ENCODE measurements at regions not wholly inside any gene's neighbourhood (a gene's known extent, or its start where the extent isn't known, plus 50 kb on each side); places are given as distances from the start of the nearest gene placed in this dataset.
"Not testable (repeated sequence)": the region's sequence is repeated elsewhere in the genome, so short reads cannot be mapped to it uniquely, and the experiment has no call there.

DNA sequence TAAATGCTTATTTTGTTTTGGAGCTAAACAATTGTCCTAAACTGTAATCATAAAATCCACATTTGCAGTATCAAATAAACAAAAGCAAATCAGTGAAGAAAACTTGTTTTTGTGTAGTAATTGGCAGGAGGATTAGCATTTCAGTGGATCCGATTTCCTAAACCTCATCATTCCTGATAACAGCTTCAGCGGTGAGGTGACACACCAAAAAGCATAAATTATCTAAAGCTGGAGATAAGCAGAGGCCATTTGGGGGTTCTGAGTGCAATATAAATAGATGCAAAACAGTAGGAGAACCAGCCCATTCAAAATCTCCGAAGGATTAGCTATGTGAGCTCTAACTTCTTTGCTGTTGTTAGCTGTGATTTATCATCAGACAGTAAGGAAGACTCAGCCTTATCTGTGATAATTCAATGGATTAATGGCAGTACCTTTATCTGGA lies 235.8 kb downstream of the EPHA7 start:
- no peak for DNase-seq (ENCODE audit: low read depth)

DNA sequence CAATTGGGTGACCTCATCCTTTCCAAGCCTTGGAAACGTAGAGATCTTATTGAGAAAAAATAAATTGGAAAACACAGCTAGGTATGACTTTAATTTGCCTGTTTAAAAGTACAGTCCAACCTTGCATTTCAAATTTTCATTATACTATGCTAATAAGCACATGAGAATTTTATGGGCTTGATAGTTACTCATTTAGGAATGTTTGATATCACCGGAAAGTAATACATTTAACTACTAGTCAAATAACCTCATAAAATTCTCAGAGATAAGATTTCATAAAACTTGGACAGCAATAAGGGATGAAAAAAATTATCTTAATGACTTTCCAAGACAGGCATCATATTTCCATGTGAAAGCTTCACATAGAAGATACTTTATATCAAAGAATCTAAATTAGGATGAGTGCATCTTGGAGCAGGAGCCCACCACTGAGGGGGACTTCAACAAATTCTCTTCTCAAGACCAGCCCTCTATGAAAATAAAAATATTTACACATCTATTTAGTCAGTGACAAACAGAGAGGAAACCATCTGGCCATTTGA lies 236.3 kb downstream of the EPHA7 start:
- no peak for DNase-seq (ENCODE audit: low read depth)

DNA sequence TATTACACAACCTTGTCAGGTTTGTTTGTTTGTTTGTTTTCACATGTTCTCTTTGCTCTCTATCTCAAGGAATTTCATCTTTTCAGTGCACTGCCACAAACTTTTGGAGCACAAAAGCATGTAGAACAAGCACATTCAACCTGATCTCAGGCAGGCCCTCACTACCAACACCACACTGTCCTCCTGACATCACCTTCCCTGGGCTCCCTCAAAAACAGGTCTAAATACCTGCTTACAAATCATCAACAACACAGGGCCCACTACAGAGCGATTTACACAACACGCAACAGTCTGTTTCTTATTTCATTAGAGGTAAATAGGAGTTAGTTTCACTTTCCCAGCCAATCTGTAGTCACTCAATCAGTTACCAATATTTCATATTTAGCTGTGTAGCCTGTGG lies 241.4 kb downstream of the EPHA7 start:
- peak; percentile 11 for DNase-seq (ENCODE audit: low read depth)

DNA sequence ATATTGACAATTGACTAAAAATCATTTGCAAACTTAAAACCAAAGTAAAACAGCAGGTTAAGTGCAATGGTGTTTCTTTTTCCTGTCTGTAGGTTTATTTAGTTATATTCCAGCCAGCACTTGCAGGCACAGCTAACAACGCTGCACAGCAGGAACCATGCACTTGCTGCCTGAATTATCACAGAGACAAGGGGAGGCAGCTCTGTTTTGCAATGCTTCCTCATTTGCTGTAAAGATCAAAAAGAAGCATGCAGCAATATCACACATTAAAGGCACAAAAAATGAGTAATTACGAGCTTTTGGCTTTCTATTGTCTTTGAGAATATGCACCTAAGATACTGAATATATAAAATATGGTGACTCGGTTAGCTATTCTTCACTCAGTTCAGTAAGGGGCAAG lies 241.9 kb downstream of the EPHA7 start:
- no peak for DNase-seq (ENCODE audit: low read depth)

DNA sequence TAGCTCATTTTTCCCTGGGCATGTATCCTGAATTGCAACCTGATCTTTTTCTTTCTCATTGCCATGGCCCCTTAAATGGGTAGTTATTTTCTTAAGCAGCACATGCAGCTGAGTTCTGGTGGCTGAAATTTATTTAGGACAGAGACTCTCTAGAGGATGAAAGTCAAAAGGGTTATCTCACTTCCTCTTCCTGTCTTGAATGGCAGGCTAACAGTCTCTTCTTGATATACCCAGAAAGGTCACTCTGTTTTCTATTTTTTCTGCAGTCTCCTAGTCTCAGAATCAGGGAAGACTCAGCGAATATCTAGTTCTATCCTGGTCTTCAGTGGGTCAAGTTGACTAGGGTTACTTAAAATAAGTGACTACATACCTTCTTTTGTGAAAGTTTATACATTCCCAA lies 243.3 kb downstream of the EPHA7 start:
- no peak for DNase-seq (ENCODE audit: low read depth)

DNA sequence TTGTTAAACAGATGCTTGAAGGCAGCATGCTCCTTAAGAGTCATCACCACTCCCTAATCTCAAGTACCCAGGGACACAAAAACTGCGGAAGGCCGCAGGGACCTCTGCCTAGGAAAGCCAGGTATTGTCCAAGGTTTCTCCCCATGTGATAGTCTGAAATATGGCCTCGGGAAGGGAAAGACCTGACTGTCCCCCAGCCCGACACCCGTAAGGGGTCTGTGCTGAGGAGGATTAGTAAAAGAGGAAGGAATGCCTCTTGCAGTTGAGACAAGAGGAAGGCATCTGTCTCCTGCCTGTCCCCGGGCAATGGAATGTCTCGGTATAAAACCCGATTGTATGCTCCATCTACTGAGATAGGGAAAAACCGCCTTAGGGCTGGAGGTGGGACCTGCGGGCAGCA lies 245.8 kb downstream of the EPHA7 start:
- DNase-seq (ENCODE audit: low read depth): not testable (repeated sequence)

DNA sequence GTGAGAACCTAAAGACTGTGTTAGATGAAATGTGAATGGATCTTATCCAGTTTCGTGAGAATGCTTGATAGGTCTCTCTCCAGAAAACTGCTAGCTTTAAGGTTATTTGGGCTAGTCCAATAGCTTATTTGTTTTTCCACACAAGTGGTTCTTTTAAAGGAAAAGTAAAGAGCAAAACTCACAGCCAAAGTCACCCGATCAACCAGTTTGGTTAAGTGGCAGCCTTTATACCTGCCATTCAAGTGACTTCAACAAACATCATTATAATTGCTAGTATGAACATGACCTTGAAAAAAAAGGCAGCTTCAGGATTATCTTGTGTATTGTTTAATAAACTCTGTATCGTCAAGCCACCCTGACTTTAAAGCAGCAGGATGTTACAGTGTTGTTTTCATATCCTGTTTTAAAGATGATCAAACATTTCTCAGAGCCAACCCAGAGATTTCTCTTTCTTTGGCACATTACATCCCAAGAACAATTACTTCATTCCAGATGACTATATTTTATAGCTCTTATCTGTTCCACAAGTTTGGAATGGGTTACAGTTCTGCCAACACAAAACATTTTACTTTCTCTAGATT lies 253.4 kb downstream of the EPHA7 start:
- no peak for DNase-seq (ENCODE audit: low read depth)

DNA sequence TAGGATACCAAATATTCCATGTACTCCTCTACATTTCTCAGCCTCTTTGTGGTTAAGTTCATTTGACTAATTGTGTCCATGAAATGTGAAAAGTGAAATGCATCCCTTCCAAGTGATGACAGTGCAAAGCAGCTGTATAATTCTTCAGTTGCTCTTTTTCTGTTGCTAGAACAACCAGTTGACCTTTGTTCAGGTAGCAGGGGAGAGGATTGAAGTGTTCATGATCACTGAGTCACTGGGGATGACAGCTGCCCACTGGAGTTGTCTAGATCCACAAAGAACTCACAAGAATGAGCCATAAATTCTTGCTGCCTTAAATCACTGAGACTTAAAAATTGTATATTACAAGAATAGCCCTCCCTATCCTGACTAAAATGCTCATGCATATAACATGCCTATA lies 254.6 kb downstream of the EPHA7 start:
- DNase-seq (ENCODE audit: low read depth): peak; percentile 52

DNA sequence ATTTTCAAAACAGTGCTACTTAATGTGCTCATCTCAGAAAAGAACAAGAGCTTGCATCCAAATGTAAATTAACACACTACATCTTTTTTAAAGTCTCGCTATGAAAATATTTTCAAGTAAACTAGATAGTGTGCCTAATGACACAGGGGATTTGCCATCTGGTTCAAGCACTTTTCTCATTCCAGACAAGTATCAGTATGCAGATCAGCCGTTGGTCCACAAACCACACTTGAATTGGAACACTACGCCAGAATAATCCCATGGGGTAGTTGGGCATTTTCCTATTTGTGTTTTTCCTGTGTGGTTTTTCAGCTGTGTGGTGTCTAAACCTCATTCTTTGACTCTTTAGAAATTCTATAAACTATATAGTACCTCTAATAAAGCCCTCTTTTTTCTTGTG lies 256.2 kb downstream of the EPHA7 start:
- DNase-seq (ENCODE audit: low read depth): no peak

DNA sequence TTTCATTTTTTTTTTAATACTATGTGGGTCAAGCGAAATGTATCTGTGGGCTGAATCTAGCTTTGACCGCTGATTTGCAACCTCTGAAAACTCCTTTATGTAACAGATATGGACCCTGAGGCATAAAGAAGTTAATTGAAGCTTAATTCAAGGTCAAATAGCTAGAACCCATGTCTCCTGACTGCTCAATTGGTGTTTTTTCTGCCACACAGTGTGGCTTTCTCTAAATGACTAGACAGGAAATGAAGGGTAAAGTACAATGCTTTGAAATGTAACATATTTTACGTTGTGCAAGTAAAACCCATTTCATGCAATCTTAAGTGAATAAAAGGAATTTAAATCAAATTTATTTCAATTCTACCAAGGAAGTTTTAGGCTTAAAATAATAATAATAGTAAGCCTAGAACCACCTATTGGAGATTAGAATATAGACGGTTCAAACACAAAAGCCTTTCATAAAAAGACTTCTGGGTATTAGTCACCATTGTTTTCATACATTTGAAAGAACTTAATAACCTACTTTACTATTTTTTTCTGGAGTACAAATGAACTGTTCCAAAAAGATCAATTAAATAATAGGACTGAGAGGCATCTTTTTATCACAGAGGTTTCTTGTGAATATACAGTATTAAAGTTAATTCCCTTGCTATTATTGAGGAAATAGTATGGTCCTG lies 279.8 kb downstream of the EPHA7 start:
- peak; percentile 4 for DNase-seq (ENCODE audit: low read depth)

DNA sequence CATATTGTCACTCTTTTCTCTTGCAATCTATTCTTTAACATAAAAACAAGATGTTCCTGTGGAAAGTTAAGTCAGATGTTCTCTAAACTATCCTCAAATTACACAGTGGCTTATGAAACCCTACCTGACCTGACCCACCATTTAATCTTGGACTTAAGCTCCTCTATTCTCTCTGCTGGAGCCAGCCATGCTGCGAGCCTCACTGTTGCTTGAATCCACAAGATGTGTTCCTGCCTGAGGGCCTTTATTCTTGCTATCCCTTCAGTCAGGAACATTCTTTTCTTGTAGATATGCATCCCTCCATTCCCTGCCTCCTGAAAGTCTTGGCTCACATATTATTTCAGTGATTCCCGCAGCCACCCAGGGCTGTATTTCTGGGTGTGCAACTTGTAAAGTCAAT lies 283.2 kb downstream of the EPHA7 start:
- DNase-seq (ENCODE audit: low read depth): no peak

DNA sequence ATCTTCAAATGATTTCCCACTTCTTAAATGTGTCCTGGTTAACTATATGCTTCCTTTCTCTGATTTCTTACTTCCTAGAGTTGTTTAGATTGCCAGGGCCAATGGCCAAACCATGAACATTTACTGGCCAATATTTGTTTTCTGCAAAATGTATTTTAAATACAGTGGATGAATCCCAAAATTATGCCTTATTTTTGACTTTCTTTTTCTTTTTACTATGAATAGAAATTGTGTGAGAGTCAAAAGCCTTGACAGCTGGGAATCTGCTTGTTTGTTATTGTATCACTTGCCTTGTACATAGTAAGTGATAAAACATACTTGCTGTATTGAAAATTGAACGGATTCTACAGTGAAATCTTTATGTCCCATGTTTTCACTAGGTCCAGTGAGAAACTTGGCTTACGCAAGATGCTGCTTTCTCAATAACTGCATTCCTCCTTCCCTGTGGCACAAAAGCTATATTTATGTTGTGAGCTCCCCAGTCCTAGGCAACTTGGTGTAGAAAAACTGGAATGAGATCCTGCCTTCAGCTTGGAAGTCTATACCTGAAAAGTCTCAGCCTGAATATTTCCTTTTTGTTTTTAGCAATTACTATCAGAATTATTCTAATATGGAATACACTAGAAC lies 295.2 kb downstream of the EPHA7 start:
- no peak for DNase-seq (ENCODE audit: low read depth)

DNA sequence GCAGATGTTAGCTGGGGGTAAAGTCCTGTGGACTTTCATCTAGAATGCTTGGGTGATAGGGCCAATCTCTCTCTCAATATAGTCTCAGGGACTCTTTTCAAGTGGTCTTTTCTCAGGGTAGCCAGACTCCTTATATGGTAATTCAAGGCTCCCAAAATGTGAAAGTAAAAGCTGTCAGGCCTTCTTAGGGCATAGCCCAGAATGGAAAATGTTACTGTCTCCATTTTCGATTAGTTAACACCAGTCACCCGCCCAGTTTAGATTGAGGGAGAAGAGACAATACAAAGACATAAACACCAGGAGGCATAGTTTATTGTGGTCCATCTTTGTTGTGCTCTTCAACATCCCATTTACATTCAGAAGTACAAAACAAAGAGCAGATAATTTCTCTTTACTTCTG lies 295.8 kb downstream of the EPHA7 start:
- no peak for DNase-seq (ENCODE audit: low read depth)

DNA sequence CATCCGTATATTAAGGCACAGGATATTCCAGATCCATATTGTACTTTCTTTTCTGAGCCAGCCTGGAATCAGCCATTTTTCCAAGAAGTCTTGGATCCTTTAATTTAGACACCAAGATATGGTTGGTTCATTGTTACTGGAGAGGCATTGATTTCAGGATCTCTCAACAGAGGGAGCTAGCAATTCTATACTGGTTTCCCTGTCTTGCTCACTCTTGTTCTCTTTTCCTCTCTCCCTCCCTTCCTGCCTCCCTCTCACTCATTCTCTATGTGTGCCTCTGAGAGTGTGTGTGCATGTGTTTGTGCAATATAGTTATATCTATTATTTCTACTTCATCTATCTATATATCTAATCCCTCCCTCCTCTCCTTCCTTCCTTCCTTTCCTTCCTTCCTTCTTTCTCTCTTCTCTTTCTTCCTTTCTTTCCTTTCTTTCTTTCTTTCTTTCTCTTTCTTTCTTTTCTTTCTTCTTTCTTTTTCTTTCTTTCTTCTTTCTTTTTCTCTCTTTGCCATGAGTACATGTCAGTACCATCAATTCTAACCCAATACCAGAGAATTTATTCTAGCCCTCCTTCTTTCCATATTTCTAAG lies 299.1 kb downstream of the EPHA7 start:
- DNase-seq (ENCODE audit: low read depth): no peak

DNA sequence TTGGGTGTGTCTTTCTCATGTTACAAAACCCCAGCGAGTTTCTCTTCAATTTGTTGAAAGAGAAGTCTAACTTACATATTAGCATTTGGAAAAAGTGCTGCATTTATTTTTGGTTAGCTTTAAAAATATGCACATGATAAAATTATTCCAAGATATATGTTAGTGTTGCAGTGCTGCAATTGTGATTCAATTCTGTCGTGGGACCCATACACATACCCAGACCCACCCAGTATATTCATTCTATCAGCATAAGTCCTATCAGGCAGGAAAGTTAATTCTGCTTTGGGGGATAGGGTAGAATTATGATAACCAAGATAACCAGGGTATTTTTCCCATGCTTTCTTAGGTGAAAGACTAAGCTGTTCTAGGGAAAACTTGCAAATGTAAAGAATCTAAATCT lies 313.5 kb downstream of the EPHA7 start:
- DNase-seq (ENCODE audit: low read depth): no peak

DNA sequence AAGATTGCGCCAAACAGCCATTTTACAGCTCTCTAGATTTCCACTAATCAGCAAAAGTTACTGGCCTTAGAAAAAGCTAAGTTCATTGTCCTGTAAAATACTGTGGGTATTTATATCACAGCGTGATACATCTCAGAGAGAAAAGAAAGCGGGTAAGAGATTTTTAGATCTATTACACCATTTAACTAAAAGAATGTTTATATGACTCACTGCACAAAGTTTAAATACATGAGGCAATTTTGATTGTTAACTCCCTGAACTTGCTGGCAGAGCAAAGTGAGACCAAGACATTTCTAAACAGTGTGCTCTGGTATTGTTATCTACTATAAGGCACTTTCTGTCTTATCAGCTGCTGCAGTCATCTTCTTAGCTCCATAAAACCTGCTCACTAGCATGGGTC lies 314.3 kb downstream of the EPHA7 start:
- peak; percentile 42 for DNase-seq (ENCODE audit: low read depth)

DNA sequence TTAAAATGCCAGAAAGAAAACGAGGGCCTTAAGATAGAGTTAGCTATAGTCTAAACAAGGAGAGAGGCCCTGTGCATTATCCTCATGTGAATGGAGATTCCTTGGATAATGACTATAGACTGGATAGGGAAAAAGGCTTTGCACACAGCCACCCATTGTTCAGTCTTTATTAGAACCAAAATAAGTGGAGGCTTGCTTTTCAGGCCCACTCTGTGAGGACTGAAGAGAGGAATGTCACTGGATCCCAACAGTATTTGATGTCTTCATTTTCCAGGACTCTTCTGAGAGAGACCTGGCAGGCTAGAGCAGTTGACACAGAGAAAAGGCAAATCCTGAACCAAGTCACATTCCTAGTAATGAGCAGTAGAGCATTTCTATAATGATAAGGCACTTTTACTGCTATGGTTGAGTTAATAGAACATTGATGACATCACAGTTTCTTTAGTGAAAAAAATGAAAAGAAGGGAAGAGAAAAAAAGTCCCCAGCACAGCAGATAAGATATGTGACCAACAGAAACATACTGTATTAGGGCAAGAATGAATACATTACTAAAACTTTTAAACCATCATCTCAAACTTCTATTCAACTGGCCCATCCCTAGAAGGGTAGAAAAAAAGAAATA lies 315.1 kb downstream of the EPHA7 start:
- no peak for DNase-seq (ENCODE audit: low read depth)

DNA sequence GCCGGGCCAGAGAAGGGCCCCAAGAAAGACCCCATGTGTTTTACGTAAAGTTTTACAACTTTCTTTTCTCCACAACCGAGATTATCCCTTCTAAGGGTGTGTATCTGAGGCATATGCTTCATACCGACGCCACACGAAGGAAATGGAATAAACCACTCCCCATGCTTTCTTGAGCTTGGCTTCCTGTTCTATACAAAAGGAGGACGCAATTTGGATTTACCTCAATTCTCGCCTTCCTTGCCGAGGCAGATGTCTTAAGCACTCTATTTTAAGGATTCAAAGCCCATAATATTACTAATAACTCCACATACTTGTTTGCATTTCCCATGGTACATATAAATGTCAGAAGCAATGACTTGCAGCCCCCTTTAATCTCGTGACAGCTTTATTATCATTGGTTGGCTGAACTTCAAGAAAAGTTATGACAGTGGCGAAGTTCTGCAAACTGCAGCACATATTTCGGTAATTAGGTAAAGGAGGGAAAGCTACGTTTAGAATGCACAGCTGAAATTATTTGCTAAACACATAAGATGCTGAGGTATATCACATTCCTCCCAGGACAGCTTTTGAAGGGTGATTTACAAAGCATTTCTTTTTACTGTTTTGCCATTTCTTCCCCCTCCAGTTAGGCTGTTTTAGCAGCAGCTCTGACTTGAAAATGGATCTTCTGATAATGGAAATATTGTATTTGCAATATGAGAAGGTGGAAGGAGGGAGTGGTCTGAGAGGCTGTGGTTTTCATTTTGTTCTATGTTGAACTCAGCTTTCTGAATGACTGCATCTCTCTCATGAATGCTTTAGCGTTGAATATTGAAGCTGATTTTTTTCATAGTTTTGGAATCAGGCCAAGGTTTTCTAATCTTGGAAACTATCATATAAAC lies 330.5 kb downstream of the EPHA7 start:
- peak; percentile 1 for DNase-seq (ENCODE audit: low read depth)

DNA sequence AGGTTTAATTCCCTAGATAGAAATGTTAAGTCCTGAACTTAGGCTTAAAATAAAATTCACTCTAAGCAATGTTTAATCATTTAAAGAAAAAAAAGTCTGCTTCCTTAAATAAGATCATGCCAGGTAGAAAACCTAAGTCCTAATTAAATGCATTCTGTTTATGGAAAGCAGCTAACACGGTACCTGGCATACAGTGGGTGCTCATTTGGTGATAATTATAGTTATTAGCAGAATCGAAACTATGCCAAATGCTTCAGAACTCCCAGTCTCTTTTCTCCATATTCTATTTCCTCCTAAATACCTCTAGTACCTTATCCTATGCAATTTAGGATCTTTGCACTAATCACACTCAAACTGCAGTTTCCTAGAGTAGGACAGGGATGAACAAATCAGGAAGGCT lies 331.8 kb downstream of the EPHA7 start:
- no peak for DNase-seq (ENCODE audit: low read depth)

DNA sequence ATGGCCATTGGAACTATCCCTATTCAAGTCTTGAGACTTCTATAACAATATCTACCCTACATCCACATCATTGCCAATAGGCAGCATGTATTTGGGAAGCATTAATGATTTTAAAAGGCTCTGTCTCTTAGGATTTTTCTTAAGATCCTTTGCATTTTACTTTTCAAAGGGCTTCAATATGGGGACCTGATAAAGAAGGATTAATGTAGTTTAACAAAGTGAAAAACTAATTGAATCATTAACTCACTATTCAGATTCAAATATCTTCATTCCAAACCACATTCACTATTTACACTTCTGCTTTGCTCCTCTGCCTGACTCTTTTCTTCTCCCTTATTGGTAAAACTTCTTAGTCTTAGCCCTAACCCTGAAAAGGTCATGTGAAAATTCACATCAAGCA lies 333.0 kb downstream of the EPHA7 start:
- DNase-seq (ENCODE audit: low read depth): no peak

Data from HT1080 (cell line).